Vagina (tissue), 2 donors: ENCODE measurements at regions not wholly inside any gene's neighbourhood (a gene's known extent, or its start where the extent isn't known, plus 50 kb on each side); places are given as distances from the start of the nearest gene placed in this dataset.
"Not testable (repeated sequence)": the region's sequence is repeated elsewhere in the genome, so short reads cannot be mapped to it uniquely, and the experiment has no call there.

Experiments
- DNase-seq, 2 donors: peaks; one replicate each; pipeline ENCODE4 v3.0.0-alpha.2; 2017; ENCODE audit errors: extremely low spot score in 2 of 2
- H3K27ac ChIP-seq: fragments of 200-600 bp; sonication (generic); one replicate; pipeline ENCODE4 v1.5.1; 2019
- H3K27me3 ChIP-seq: fragments of 200-600 bp; sonication (generic); one replicate; pipeline ENCODE4 v1.5.1; 2019
- H3K36me3 ChIP-seq, 2 donors: fragments of 200-600 bp; sonication (generic); one replicate each; pipeline ENCODE4 v1.5.1; 2017 to 2019
- H3K4me1 ChIP-seq: fragments of 200-600 bp; sonication (generic); one replicate; pipeline ENCODE4 v1.5.1; 2019
- H3K4me3 ChIP-seq, 2 donors: fragments of 200-600 bp; sonication (generic); 1 replicate in 1 of 2; 2 replicates in 1 of 2; pipeline ENCODE4 v1.5.1; 2016 to 2019
- H3K9me3 ChIP-seq: fragments of 200-600 bp; sonication (generic); one replicate; pipeline ENCODE4 v1.5.1; 2019
- CTCF ChIP-seq, 3 experiments: fragments of 450-650 bp in 2 of 3; fragments of 200-600 bp in 1 of 3; sonication (generic) in 1 of 3; IDR thresholded peaks; one replicate each; pipeline ENCODE4 v1.5.1; 2017 to 2019; ENCODE audit warnings: antibody characterized with exemption in 3 of 3, mild to moderate bottlenecking in 2 of 3, moderate library complexity in 2 of 3
- POLR2A ChIP-seq, 2 donors: fragments of 450-650 bp; IDR thresholded peaks; one replicate each; pipeline ENCODE4 v1.6.1; 2017; ENCODE audit warnings: antibody characterized with exemption in 2 of 2, mild to moderate bottlenecking in 2 of 2, moderate library complexity in 2 of 2
- POLR2AphosphoS5 ChIP-seq, 2 donors: sonication (generic); formaldehyde crosslinking; IDR thresholded peaks; one replicate each; pipeline ENCODE4 v1.9.0; 2017; ENCODE audit warnings: antibody characterized with exemption in 2 of 2, mild to moderate bottlenecking in 2 of 2, low read depth in 1 of 2; ENCODE audit not compliant: insufficient read depth in 1 of 2
- intact Hi-C: fragments of 100-400 bp; cut with DNase I; formaldehyde crosslinking; loops from one replicate; pipeline ENCODE4 v1.15.1; 2023

DNA sequence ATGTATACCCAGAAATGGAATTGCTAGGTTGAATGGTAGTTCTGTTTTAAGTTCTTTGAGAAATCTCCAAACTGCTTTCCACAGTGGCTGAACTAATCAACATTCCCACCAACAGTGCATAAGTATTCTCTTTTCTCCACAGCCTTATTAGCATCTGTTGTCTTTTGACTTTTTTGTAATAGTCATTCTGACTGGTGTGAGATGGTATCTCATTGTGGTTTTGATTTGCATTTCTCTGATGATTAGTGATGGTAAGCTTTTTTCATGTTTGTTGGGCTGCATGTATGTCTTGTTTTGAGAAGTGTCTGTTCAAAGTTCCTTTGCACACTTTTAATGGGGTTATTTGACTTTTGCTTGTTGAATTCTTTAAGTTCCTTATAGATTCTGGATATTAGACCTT is 52.4 kb upstream of the EHHADH start:
- DNase-seq, H3K27ac ChIP-seq, H3K9me3 ChIP-seq, intact Hi-C loops, H3K36me3 ChIP-seq, H3K4me3 ChIP-seq, H3K4me1 ChIP-seq, H3K27me3 ChIP-seq: not testable (repeated sequence)

GRCh38 chr3:185306847-185307246 is 53.0 kb upstream of the EHHADH start:
- no peaks in the 10 kb centered on the region for H3K4me1 ChIP-seq
- intact Hi-C loops = no loop called here
- peaks cover 7% of the 10 kb centered on the region for H3K9me3 ChIP-seq
- TF ChIP-seq CTCF (IDR thresholded peaks at IDR 0.05) (no peak), POLR2A (IDR thresholded peaks at IDR 0.05) (no peak), POLR2AphosphoS5 (IDR thresholded peaks at IDR 0.05; ENCODE audit: insufficient read depth in 1 of 2, low read depth in 1 of 2) (no peak)
- no peak overlapping the region for H3K4me3 ChIP-seq
- no peak for DNase-seq
- no peak overlapping the region for H3K27ac ChIP-seq
- peaks cover 0 to 8% of the 10 kb centered on the region in 2 donors for H3K36me3 ChIP-seq
- no peaks in the 10 kb centered on the region for H3K27me3 ChIP-seq

DNA sequence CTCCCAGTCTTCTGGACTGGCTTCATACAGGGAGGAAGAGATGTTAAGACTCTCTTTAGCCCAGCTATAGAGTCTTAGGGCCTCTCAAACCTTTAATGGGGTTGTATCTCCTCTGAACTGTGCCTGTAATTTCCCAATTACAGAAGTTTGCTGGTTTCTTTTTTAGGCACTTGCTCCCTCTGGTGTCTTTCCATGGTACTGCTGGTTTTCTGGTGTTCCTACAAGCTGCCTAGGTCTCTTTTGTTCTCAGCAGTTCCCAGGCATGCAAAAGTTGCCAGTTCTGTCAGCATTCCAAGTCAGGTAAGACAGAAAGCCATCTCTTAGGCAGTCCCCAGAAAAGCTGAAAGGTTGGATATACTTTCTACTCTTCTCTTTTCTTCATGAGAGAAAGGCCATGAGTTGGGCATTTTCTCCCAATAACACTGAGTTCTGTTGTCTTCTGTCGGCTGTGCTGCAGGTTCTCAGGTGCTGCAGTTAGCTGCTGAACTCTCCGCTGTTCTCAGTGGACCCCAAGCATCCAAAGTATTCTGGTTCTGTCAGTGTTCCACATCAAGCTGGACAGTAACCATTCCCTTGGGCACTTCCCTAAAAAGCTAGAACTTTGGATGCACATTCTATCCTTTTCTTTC is 54.4 kb upstream of the EHHADH start:
- no peaks in the 10 kb centered on the region for H3K4me1 ChIP-seq
- intact Hi-C loops = no loop called here
- peaks cover 0 to 8% of the 10 kb centered on the region in 2 donors for H3K36me3 ChIP-seq
- DNase-seq = no peak
- H3K9me3 ChIP-seq = peaks cover 7% of the 10 kb centered on the region
- H3K27me3 ChIP-seq = no peaks in the 10 kb centered on the region
- no peak overlapping the region for H3K4me3 ChIP-seq
- no peak overlapping the region for H3K27ac ChIP-seq
- TF ChIP-seq POLR2A (IDR thresholded peaks at IDR 0.05) = no peak
- peak in 1 of 3 experiments; percentile 17 for TF ChIP-seq CTCF (IDR thresholded peaks at IDR 0.05)
- no peak for TF ChIP-seq POLR2AphosphoS5 (IDR thresholded peaks at IDR 0.05; ENCODE audit: insufficient read depth in 1 of 2, low read depth in 1 of 2)

DNA sequence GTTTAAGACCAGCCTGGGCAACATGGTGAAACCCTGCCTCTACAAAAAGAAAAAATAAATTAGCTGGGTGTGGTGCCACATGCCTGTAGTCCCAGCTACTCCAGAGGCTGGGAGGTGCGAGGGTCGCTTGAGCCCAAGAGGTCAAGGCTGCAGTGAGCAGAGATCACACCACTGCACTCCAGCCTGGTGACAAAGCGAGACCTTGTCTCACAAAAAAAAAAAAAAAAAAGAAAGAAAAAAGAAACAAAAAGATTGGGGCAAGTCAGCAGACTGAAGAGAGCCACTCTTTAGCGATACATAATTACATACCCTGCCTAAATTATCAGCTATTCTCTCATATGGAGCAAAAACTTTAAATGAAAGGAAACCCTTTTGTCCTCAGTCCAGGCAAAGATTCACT is 53.6 kb upstream of the MAP3K13 start:
- Histone ChIP-seq H3K4me1 (no peaks in the 10 kb centered on the region), H3K4me3 (no peak overlapping the region), H3K27me3 (no peaks in the 10 kb centered on the region), H3K9me3 (peaks cover 7% of the 10 kb centered on the region), H3K27ac (no peak overlapping the region), H3K36me3 (peaks cover 0 to 8% of the 10 kb centered on the region in 2 donors)
- DNase-seq = no peak
- TF ChIP-seq POLR2AphosphoS5 (IDR thresholded peaks at IDR 0.05; ENCODE audit: insufficient read depth in 1 of 2, low read depth in 1 of 2) (no peak), CTCF (IDR thresholded peaks at IDR 0.05) (no peak), POLR2A (IDR thresholded peaks at IDR 0.05) (no peak)
- intact Hi-C loops = no loop called here

DNA sequence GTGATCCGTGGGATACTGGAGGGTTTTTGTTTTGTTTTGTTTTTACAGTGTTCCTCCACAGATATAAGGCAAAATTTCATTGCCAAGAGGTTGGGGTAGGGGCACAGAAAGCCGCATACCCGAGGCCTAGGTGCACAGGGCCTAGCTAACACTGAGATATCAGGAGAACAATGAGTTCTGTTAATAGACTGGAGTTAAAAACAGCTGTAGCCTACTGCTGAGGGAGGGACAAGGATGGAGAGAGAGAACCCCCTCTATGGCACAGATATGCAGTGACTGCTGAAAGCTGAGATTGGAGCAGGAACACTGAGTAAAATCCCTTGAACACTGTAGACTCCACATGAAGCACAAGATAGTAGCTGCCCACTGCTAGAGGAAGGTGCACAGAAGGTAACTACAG is 53.1 kb upstream of the MAP3K13 start:
- no peak for TF ChIP-seq POLR2AphosphoS5 (IDR thresholded peaks at IDR 0.05; ENCODE audit: insufficient read depth in 1 of 2, low read depth in 1 of 2)
- TF ChIP-seq POLR2A (IDR thresholded peaks at IDR 0.05) = no peak
- no peak for TF ChIP-seq CTCF (IDR thresholded peaks at IDR 0.05)
- Histone ChIP-seq H3K27me3 (no peaks in the 10 kb centered on the region), H3K4me1 (no peaks in the 10 kb centered on the region), H3K4me3 (no peak overlapping the region), H3K9me3 (peaks cover 7% of the 10 kb centered on the region), H3K36me3 (peaks cover 0 to 8% of the 10 kb centered on the region in 2 donors), H3K27ac (no peak overlapping the region)
- intact Hi-C loops = no loop called here
- no peak for DNase-seq
